ENCODE measurements at regions not wholly inside any gene's neighbourhood (a gene's known extent, or its start where the extent isn't known, plus 50 kb on each side); places are given as distances from the start of the nearest gene placed in this dataset.

DNA sequence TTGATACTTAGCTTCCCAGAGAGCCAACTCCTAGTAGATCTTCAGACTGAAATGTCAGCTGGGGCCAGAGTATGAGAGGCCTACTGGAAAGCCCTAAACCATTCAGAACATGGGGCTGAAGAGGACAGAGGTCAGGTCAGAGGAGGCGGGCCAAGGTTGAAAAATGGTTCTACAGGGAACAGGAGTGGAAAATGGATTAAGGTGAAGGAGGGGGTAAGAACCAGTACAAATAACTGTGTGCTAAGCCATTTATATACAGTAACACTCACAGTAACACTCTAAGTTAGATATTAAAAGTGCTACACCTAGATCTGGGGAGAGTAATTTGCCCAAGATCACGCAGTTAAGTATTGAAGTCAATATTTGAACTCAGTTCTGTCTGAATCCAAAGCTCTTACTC, 313.2 kb upstream of the MAP3K7 start:
- H3K79me2 ChIP-seq (ENCODE audit: control insufficient read depth, insufficient read depth, low read length): no peaks in the 10 kb centered on the region
- no peaks in the 10 kb centered on the region for H3K9me3 ChIP-seq (ENCODE audit: control insufficient read depth, low read depth, low read length)
- H2AFZ ChIP-seq (ENCODE audit: control insufficient read depth, low read length): no peak overlapping the region
- no peaks in the 10 kb centered on the region for H3K27me3 ChIP-seq (ENCODE audit: control insufficient read depth, extremely low read depth, insufficient read depth, low read length)
- no peak overlapping the region for H3K27ac ChIP-seq (ENCODE audit: control insufficient read depth, insufficient read depth, low read length)
- H3K4me2 ChIP-seq (ENCODE audit: control insufficient read depth, extremely low read depth, insufficient read depth, low read depth, low read length): no peak overlapping the region
- TF ChIP-seq, protein P1, sequence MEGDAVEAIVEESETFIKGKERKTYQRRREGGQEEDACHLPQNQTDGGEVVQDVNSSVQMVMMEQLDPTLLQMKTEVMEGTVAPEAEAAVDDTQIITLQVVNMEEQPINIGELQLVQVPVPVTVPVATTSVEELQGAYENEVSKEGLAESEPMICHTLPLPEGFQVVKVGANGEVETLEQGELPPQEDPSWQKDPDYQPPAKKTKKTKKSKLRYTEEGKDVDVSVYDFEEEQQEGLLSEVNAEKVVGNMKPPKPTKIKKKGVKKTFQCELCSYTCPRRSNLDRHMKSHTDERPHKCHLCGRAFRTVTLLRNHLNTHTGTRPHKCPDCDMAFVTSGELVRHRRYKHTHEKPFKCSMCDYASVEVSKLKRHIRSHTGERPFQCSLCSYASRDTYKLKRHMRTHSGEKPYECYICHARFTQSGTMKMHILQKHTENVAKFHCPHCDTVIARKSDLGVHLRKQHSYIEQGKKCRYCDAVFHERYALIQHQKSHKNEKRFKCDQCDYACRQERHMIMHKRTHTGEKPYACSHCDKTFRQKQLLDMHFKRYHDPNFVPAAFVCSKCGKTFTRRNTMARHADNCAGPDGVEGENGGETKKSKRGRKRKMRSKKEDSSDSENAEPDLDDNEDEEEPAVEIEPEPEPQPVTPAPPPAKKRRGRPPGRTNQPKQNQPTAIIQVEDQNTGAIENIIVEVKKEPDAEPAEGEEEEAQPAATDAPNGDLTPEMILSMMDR (optimal IDR thresholded peaks at IDR 0.05 in 1 of 3, IDR thresholded peaks at IDR 0.05 in 1 of 3, conservative IDR thresholded peaks at IDR 0.05 in 1 of 3; ENCODE audit: extremely low read depth in 1 of 3, insufficient read depth in 2 of 3, low read length in 3 of 3): no peak
- TF ChIP-seq EZH2 (IDR thresholded peaks at IDR 0.05; ENCODE audit: low read length): no peak
- H3K4me1 ChIP-seq (ENCODE audit: control insufficient read depth, extremely low read depth, insufficient read depth, low read length): no peaks in the 10 kb centered on the region
- no peak overlapping the region for H3K9ac ChIP-seq (ENCODE audit: control insufficient read depth, extremely low read depth, insufficient read depth, low read length)
- dilution Hi-C loops (cut with MboI; ENCODE audit: extremely low pct_ligation_motif_present, low sequenced_read_pairs): no loop called here
- H3K36me3 ChIP-seq (ENCODE audit: control insufficient read depth in 2 of 2, extremely low read depth in 1 of 2, insufficient read depth in 2 of 2, low read length in 2 of 2): no peaks in the 10 kb centered on the region
- no peak overlapping the region for H3K4me3 ChIP-seq (ENCODE audit: control insufficient read depth in 2 of 3, extremely low read depth in 1 of 3, insufficient read depth in 2 of 3, low read depth in 1 of 3, low read length in 3 of 3)
- H3K9me1 ChIP-seq (ENCODE audit: control insufficient read depth, extremely low read depth, insufficient read depth, low read length): no peaks in the 10 kb centered on the region
- no peaks in the 10 kb centered on the region for H4K20me1 ChIP-seq (ENCODE audit: control insufficient read depth, extremely low read depth, insufficient read depth, low read length)
- no peak for DNase-seq (ENCODE audit: low read depth, low spot score)
- no peak for FAIRE-seq

DNA sequence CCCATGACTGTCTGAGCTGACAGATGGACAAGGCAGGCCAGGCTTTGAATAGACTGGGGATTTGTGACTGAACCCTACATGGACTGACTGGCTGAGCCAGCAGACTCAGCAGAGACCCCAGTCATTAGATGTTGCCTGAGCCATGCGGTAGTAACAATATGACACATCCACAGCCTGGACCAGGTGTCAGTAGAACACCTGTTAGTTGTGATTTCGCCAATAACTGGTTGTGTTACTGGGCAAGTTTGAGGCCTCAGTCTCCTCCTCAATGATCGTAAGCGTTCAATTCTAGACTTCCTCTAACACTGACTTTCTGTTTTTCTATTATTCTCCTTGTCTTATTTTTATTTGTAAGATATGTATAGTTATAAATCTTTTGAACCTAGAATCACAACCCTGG, 311.9 kb upstream of the MAP3K7 start:
- H3K4me1 ChIP-seq (ENCODE audit: control insufficient read depth, extremely low read depth, insufficient read depth, low read length): no peaks in the 10 kb centered on the region
- H3K79me2 ChIP-seq (ENCODE audit: control insufficient read depth, insufficient read depth, low read length): no peaks in the 10 kb centered on the region
- FAIRE-seq (no peak), DNase-seq (ENCODE audit: low read depth, low spot score) (no peak)
- no peak overlapping the region for H3K9ac ChIP-seq (ENCODE audit: control insufficient read depth, extremely low read depth, insufficient read depth, low read length)
- H3K9me1 ChIP-seq (ENCODE audit: control insufficient read depth, extremely low read depth, insufficient read depth, low read length): no peaks in the 10 kb centered on the region
- dilution Hi-C loops (cut with MboI; ENCODE audit: extremely low pct_ligation_motif_present, low sequenced_read_pairs): no loop called here
- TF ChIP-seq EZH2 (IDR thresholded peaks at IDR 0.05; ENCODE audit: low read length): no peak
- TF ChIP-seq, protein P1 (optimal IDR thresholded peaks at IDR 0.05 in 1 of 3, IDR thresholded peaks at IDR 0.05 in 1 of 3, conservative IDR thresholded peaks at IDR 0.05 in 1 of 3; ENCODE audit: extremely low read depth in 1 of 3, insufficient read depth in 2 of 3, low read length in 3 of 3): no peak
- H3K36me3 ChIP-seq (ENCODE audit: control insufficient read depth in 2 of 2, extremely low read depth in 1 of 2, insufficient read depth in 2 of 2, low read length in 2 of 2): no peaks in the 10 kb centered on the region
- no peak overlapping the region for H3K4me3 ChIP-seq (ENCODE audit: control insufficient read depth in 2 of 3, extremely low read depth in 1 of 3, insufficient read depth in 2 of 3, low read depth in 1 of 3, low read length in 3 of 3)
- H4K20me1 ChIP-seq (ENCODE audit: control insufficient read depth, extremely low read depth, insufficient read depth, low read length): no peaks in the 10 kb centered on the region
- no peak overlapping the region for H2AFZ ChIP-seq (ENCODE audit: control insufficient read depth, low read length)
- no peaks in the 10 kb centered on the region for H3K27me3 ChIP-seq (ENCODE audit: control insufficient read depth, extremely low read depth, insufficient read depth, low read length)
- H3K4me2 ChIP-seq (ENCODE audit: control insufficient read depth, extremely low read depth, insufficient read depth, low read depth, low read length): no peak overlapping the region
- no peak overlapping the region for H3K27ac ChIP-seq (ENCODE audit: control insufficient read depth, insufficient read depth, low read length)
- no peaks in the 10 kb centered on the region for H3K9me3 ChIP-seq (ENCODE audit: control insufficient read depth, low read depth, low read length)

Data from keratinocyte (primary cell).